GM21619 (cell line): ENCODE measurements at regions not wholly inside any gene's neighbourhood (a gene's known extent, or its start where the extent isn't known, plus 50 kb on each side); places are given as distances from the start of the nearest gene placed in this dataset.
A peak's percentile ranks its signal among the peaks of the same experiment; 100 is the strongest.
"Not testable (repeated sequence)": the region's sequence is repeated elsewhere in the genome, so short reads cannot be mapped to it uniquely, and the experiment has no call there.

Source experiments
- ATAC-seq: cut with Tn5 transposase; IDR thresholded peaks from one replicate; pipeline ENCODE4 v1.9.1; 2021; ENCODE audit not compliant: unreplicated experiment

DNA sequence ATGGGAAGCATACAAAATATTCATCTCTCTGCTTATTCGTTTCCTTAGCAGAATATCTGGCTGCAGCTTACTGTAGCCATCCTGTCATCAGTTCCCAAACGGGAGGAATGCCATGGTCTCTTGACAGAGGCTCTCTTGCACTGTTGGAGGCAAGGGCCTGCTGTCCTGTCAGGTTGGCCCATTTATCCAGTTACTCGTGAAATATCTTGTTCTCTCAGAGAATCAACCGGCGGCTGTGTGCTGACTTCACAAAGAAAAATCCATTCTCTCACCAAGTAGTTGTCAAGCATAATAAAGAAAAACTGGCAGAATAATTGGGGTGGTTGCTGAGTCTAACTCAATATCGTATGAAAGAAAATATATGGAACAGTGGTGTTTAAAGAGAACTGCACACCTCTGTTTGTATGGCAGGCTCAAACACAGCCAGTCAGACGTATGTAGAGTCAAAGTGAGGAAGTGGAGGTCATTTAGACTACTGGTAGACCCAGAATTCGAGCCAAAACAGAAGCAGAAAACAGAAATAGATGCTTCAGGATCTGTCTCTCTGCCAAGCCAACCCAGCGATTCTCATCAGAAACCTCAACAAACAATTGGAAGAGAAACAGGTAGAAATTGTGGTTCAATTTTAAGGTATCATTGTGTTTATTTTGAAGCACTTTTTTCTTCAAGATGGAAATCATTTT, 349.2 kb upstream of the PRKCQ start:
- ATAC-seq, result no peak

GRCh38 chr10:6928586-6928985, 348.5 kb upstream of the PRKCQ start:
- ATAC-seq, result no peak

DNA sequence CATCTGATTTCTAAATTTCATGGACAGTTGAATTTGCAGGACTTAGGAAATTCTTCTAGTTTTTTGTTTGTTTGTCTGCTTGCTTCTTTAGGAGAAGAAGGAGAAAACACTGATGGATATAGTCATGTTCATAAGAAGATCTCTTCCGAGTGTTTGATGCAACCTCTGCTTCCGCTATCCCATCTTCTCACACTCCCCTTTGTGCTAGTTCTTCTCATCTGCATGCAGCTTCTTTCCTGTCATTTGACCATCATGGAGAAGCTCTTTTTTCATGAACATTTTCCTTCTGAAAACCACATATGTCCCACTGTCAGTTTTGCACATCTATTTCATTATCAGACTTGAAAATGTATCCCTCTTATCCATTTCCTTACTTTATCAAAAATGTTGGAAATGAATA, 346.9 kb upstream of the PRKCQ start:
- ATAC-seq, result no peak

DNA sequence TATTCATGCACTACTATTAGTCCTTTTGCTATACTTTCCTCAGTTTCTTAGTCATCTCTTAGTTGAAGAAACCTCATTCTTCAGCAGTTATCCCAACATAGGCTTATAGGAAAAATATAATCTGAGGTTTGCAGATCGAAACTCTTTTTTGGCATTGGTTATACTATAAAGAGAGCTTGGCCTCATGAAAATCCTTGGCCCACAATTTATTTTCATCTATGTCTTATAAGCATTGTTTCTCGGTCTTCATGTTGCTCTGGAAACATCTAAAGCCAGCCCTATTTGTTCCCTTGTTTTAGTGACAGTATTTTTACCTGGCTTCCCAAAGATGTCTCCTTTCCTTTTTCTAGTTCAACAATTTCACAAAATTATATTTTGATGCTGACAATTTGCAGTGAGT, 345.1 kb upstream of the PRKCQ start:
- ATAC-seq, result no peak

DNA sequence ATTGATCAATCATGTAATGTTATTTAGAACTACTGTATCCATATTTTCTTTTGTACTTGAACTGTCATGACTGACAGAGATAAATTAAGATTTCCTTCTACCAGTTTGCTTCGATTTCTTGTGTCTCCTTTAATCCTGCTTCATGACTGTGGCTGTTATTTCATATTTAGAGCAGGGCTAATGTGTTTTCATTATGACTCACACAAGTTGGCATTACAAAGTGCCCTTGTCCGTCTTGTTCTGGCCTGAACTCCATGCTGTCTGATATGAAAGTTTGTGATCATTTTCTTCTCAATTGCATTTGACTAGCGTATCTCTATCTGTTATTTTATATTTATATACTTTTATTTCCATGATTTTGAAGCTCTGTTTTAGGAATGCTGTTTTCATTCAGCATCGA, 344.1 kb upstream of the PRKCQ start:
- no peak for ATAC-seq

DNA sequence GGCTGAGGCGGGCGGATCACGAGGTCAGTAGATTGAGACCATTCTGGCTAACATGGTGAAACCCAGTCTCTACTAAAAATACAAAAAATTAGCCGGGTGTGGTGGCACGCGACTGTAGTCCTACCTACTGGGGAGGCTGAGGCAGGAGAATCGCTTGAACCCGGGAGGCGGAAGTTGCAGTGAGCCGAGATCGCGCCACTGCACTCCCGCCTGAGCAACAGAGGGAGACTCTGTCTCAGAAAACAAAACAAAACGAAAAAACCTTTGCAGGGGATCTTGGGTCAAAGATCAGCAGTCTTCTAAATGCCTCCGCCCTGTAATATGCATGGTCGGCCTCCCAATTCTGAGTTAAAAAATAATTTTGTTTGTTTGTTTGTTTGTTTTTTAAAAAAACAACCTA, 340.9 kb upstream of the PRKCQ start:
- not testable (repeated sequence) for ATAC-seq

GRCh38 chr10:6920072-6921019, 340.3 kb upstream of the PRKCQ start:
- ATAC-seq, result peak; percentile 97

GRCh38 chr10:6919077-6919476, 339.0 kb upstream of the PRKCQ start:
- no peak for ATAC-seq

DNA sequence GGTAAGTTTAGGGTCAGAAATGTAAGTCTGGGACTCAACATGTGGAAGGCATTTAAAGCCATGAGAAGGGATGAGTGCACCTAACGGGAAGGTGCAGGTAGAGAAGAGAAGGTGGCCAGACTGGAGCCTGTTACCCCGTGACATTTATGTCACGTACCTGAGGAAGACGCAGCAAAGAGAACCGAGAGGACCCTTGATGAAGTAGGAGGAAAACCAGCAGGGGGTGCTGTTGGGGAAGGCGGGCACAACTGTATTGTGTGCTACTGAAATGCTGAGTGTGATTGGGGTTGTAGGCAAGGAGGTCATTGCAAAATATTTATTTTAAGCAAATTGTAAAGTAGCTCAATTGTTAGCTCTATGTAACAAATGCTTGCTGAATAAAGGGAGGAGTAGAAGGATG, 338.2 kb upstream of the PRKCQ start:
- ATAC-seq, result no peak

DNA sequence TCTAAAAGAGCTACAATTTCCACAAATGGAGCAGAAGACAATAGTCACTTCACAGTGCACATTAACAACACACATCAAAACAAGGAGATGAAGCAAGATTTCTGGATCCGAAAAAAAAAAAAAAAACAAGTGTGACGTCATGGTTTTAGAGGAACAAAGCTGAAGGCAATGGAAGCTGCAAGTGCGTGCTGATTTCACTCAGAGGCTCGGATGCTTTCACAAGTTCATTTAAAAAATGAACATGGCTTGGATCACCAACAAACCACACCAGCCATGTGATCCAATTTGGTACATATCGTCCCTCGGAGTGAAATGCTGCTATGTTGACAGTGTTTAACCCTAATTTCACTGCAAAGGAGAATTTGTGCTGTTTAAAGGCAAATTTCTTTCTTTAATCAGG, 337.0 kb upstream of the PRKCQ start:
- no peak for ATAC-seq

- ATAC-seq, result no peak
These were observed 336.5 kb upstream of the PRKCQ start for GRCh38 chr10:6916601-6917000.

GRCh38 chr10:6915307-6915706, 335.2 kb upstream of the PRKCQ start:
- ATAC-seq, result no peak

DNA sequence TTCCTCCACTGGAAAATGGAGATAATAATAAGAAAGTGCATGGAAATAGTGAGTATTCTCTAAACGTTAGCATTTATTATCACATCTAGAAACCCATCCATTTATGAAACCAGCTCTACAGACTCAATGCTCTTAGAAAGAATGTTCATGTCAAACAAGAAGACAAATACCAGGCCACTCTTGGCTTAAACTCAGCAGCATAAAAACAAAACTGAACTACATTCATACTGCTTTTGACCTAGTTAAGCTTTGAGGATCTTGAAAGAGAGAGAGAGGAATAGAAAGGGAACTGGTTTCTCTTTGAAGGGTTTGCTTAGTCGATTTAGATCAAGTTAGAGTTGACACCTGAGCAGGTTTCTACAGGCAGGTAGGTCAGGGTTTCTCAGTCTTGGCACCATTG, 332.9 kb upstream of the PRKCQ start:
- no peak for ATAC-seq

DNA sequence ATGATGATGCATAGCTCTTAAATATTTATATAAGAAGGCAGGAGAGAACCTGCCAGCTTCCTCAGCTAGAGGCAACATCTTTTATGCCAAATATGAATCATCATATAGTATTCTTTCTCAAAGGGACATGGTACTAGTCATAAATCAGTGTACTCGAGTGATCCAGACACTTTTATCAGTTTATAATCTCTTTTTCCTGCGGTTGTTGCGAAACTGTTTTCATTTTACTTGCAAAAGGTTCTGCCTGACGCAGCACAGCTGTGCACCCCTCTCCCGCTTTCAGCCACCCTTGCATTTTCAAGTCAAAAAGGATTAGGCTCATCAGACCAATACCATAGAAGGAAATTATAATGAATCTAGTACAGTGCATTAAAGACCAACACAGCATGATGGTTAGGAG, 332.3 kb upstream of the PRKCQ start:
- no peak for ATAC-seq

- ATAC-seq, result no peak
These were observed 331.9 kb upstream of the PRKCQ start for GRCh38 chr10:6912021-6912420.

DNA sequence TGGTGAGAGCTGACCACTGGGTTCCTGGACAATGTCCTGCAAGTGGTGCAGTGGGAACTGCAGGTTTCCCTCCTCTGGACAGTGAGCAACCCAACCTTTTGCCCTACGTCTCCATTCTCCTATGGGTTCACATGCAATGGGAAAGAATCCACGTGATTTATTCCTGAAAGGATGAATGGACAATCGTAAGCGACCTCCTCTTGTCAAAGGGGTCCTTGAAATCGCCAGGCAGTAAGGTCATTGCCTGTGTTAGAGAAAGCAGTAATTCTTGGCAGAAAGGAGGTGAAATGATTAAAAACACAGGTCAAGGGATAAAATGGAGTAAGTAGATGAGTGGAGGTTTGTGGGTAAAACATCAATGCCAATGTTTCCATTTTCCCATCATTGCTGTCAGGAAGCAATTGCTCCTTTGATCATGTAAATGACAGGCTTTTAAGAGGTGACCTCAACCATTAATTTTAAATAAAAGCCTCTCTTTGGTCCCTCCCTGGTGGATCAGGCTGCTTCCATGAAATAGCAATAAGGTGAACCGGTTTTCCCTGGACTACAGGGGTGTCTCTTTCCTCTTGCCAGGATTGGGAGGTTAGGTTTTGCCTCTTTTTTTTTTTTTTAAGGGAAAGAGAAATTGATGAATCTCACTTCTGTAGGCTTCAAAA, 330.0 kb upstream of the PRKCQ start:
- no peak for ATAC-seq

DNA sequence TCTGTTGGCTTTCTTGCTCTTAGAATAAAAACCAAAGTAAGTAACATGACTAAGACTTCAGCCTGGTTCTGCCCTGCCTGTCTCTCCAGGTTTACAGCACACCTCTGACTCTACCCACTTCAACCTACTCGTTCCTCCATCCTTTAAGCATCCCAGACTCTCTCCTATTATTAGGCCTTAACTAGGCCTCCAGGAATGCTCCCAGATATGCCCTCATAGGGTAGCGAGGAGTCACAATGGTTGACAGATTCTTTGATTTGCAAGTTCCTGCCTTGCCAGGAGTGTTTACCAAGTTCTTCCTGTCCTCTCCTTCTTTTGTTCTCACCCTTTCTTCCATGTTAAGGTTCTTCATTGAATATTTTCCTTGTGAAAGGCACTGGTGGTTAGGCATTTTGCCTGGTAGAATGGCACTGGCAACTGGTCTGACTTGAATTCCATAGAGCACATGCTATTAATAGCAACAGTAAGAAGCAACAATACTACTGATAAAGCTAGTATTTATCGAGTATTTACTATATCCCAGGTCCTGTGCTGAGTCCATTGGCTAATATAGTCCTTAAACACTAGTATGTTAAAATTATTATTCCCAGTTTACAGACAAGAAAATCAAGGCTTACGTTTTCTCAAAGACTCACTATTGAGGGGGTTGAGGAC, 327.9 kb upstream of the PRKCQ start:
- no peak for ATAC-seq

GRCh38 chr10:6894405-6894804, 314.3 kb upstream of the PRKCQ start:
- ATAC-seq, result no peak

GRCh38 chr10:6892864-6893263, 312.8 kb upstream of the PRKCQ start:
- no peak for ATAC-seq

DNA sequence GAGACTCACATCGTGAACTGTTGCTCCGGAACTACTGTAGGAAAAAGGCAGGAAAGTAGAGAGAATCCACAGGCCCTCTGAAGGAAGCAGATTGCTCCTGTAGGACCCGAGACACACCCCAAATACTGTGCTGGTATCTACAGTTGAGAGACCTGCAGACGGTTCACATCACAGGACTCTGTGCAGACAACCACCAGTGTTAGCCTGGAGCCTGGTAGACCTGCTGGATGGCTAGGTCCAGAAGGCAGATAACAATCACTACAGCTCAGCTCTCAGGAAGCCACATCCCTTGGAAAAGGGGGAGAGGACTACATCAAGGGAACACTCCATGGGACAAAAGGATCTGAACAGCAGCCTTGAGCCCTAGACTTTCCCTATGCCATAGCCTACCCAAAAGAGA, 311.8 kb upstream of the PRKCQ start:
- no peak for ATAC-seq

GRCh38 chr10:6889718-6890117, 309.6 kb upstream of the PRKCQ start:
- no peak for ATAC-seq
